PC-3 (cell line): ENCODE measurements at regions not wholly inside any gene's neighbourhood (a gene's known extent, or its start where the extent isn't known, plus 50 kb on each side); places are given as distances from the start of the nearest gene placed in this dataset.

ENCODE experiments used
- ATAC-seq: fragments of 200-7000 bp; cut with Tn5 transposase; 2 replicates; pipeline ENCODE4 v1.9.1; 2020; ENCODE audit warnings: mild to moderate bottlenecking, moderate library complexity
- BruUV-seq: library from RNA; stranded (reverse); fragments of 400-500 nt; replicated peaks from 2 replicates; lab custom pipeline; 2021; lab: Mats Ljungman, UMichigan
- CTCF ChIA-PET: fragments of 300-600 bp; sonication (Branson Sonifier 250); formaldehyde crosslinking; loops from one replicate; lab custom pipeline; 2022; ENCODE audit warnings: antibody characterized with exemption; lab: Charles Lee
- POLR2A ChIA-PET: fragments of 300-600 bp; sonication (Branson Sonifier 250); formaldehyde crosslinking; loops from one replicate; lab custom pipeline; 2022; ENCODE audit warnings: antibody characterized with exemption; ENCODE audit not compliant: unreplicated experiment; lab: Charles Lee
- DNase-seq: peaks from one replicate; pipeline ENCODE4 v3.0.0-alpha.2; 2015
- H2AFZ ChIP-seq: fragments of 300-600 bp; sonication (generic); 2 replicates; pipeline ENCODE4 v1.6.0; 2016; ENCODE audit warnings: antibody characterized with exemption, low read length
- H3F3A ChIP-seq: fragments of 300-600 bp; sonication (generic); one replicate; pipeline ENCODE4 v1.6.0; 2017; ENCODE audit warnings: antibody characterized with exemption, low read length, control low read depth, mild to moderate bottlenecking; ENCODE audit not compliant: unreplicated experiment
- H3K27ac ChIP-seq: fragments of 300-600 bp; sonication (generic); 2 replicates; pipeline ENCODE4 v1.5.1; 2016; ENCODE audit warnings: mild to moderate bottlenecking, low read length
- H3K27me3 ChIP-seq: fragments of 300-600 bp; sonication (generic); 2 replicates; pipeline ENCODE4 v1.6.1; 2016; ENCODE audit warnings: low read length, mixed read lengths
- H3K36me3 ChIP-seq: fragments of 300-600 bp; sonication (generic); 2 replicates; pipeline ENCODE4 v1.6.1; 2016; ENCODE audit warnings: low read depth, mixed run types, low read length, mixed read lengths
- H3K4me1 ChIP-seq: fragments of 300-600 bp; sonication (generic); 2 replicates; pipeline ENCODE4 v1.5.1; 2016; ENCODE audit warnings: low read length; ENCODE audit not compliant: insufficient read depth
- H3K4me2 ChIP-seq: fragments of 300-600 bp; sonication (generic); 2 replicates; pipeline ENCODE4 v1.6.0; 2016; ENCODE audit warnings: low read length
- H3K4me3 ChIP-seq: fragments of 300-600 bp; sonication (generic); 2 replicates; pipeline ENCODE4 v1.5.1; 2016; ENCODE audit warnings: mild to moderate bottlenecking, low read length, mixed read lengths
- H3K79me2 ChIP-seq: fragments of 300-600 bp; sonication (generic); 2 replicates; pipeline ENCODE4 v1.6.1; 2017; ENCODE audit warnings: low read length, mixed read lengths
- H3K9ac ChIP-seq: fragments of 300-600 bp; sonication (generic); 2 replicates; pipeline ENCODE4 v1.6.0; 2016; ENCODE audit warnings: mild to moderate bottlenecking, low read length
- H3K9me2 ChIP-seq: fragments of 300-600 bp; sonication (generic); replicated peaks from 2 replicates; pipeline ENCODE4 v1.6.1; 2016; ENCODE audit warnings: mixed run types, low read length, mixed read lengths
- H3K9me3 ChIP-seq: fragments of 300-600 bp; sonication (generic); 2 replicates; pipeline ENCODE4 v1.6.1; 2016; ENCODE audit warnings: low read length, mixed read lengths
- H4K20me1 ChIP-seq: fragments of 300-600 bp; sonication (generic); 2 replicates; pipeline ENCODE4 v1.6.1; 2016; ENCODE audit warnings: low read length, mixed read lengths
- CTCF ChIP-seq: fragments of 300-600 bp; sonication (generic); conservative IDR thresholded peaks from 2 replicates; pipeline ENCODE4 v1.5.1; 2017; ENCODE audit warnings: antibody characterized with exemption, low read depth, mild to moderate bottlenecking, low read length
- EZH2 ChIP-seq: fragments of 300-600 bp; sonication (generic); IDR thresholded peaks from one replicate; pipeline ENCODE4 v1.6.1; 2017; ENCODE audit warnings: antibody characterized with exemption, mild to moderate bottlenecking, low read length; ENCODE audit not compliant: unreplicated experiment
- EZH2phosphoT487 ChIP-seq: fragments of 300-600 bp; sonication (generic); IDR thresholded peaks from 2 replicates; pipeline ENCODE4 v1.6.1; 2018; ENCODE audit warnings: mild to moderate bottlenecking, antibody characterized with exemption, low read length, borderline replicate concordance
- intact Hi-C: fragments of 100-400 bp; cut with micrococcal nuclease; formaldehyde crosslinking; loops from 2 replicates; pipeline ENCODE4 v1.9.0; 2023

- CTCF ChIA-PET: no interaction called here
- Histone ChIP-seq H3K79me2 (peaks cover 53% of the 10 kb centered on the region), H3K4me2 (peak overlapping the region; percentile 89), H3F3A (no peaks in the 10 kb centered on the region), H3K9me3 (no peaks in the 10 kb centered on the region), H3K9ac (peak overlapping the region; percentile 96), H4K20me1 (no peaks in the 10 kb centered on the region), H3K36me3 (no peaks in the 10 kb centered on the region), H3K4me1 (peaks cover 24% of the 10 kb centered on the region), H3K4me3 (peak overlapping the region; percentile 83), H3K27ac (peak overlapping the region; percentile 95), H3K9me2 (no peaks in the 10 kb centered on the region), H3K27me3 (no peaks in the 10 kb centered on the region), H2AFZ (peak overlapping the region; percentile 39; the same call in 1 of the 2 replicates)
- ATAC-seq (peak; percentile 88), DNase-seq (peak; percentile 91)
- BruUV-seq: no TSS peak
- intact Hi-C loops: loop anchor here (1.0 to 10.0 kb wide), 2 partner anchors 90 to 131 kb away; partner anchors contain the start of gene LONRF3
- POLR2A ChIA-PET: interaction anchor here (0.5 to 0.6 kb wide), 2 partner anchors 182 to 583 kb away, joined by 4 to 8 read pairs; partner anchors contain the start of gene SLC25A5
- TF ChIP-seq EZH2 (no peak), CTCF (no peak), EZH2phosphoT487 (no peak)
Measured at GRCh38 chrX:118884552-118885138, 61.0 kb downstream of the ZCCHC12 start.

GRCh38 chrX:118893923-118894322 lies 70.3 kb downstream of the ZCCHC12 start:
- no peaks in the 10 kb centered on the region for H3K9me2 ChIP-seq
- H3K4me1 ChIP-seq: no peaks in the 10 kb centered on the region
- ATAC-seq (no peak), DNase-seq (no peak)
- peaks cover 7% of the 10 kb centered on the region for H3K79me2 ChIP-seq
- no peak overlapping the region for H3K27ac ChIP-seq
- BruUV-seq: no TSS peak
- H3K9me3 ChIP-seq: no peaks in the 10 kb centered on the region
- intact Hi-C loops: loop anchor here (5.0 kb wide), 1 partner anchor 47 kb away; no protein-coding TSS in a partner anchor
- H4K20me1 ChIP-seq: no peaks in the 10 kb centered on the region
- no peaks in the 10 kb centered on the region for H3K36me3 ChIP-seq
- no peaks in the 10 kb centered on the region for H3K27me3 ChIP-seq
- H3K4me2 ChIP-seq: no peak overlapping the region
- H2AFZ ChIP-seq: no peak overlapping the region
- H3K9ac ChIP-seq: no peak overlapping the region
- H3K4me3 ChIP-seq: no peak overlapping the region
- TF ChIP-seq EZH2: no peak
- TF ChIP-seq CTCF: no peak
- TF ChIP-seq EZH2phosphoT487: no peak
- POLR2A ChIA-PET: no interaction called here
- CTCF ChIA-PET: no interaction called here
- no peaks in the 10 kb centered on the region for H3F3A ChIP-seq

GRCh38 chrX:118901991-118902390 lies 72.4 kb upstream of the LONRF3 start:
- no peaks in the 10 kb centered on the region for H3K36me3 ChIP-seq
- POLR2A ChIA-PET: no interaction called here
- CTCF ChIA-PET: no interaction called here
- no peaks in the 10 kb centered on the region for H4K20me1 ChIP-seq
- H3K79me2 ChIP-seq: no peaks in the 10 kb centered on the region
- no peaks in the 10 kb centered on the region for H3F3A ChIP-seq
- no peaks in the 10 kb centered on the region for H3K9me2 ChIP-seq
- H3K4me1 ChIP-seq: no peaks in the 10 kb centered on the region
- DNase-seq: no peak
- intact Hi-C loops: no loop called here
- no peak overlapping the region for H3K9ac ChIP-seq
- no TSS peak for BruUV-seq
- H3K27me3 ChIP-seq: no peaks in the 10 kb centered on the region
- H3K9me3 ChIP-seq: no peaks in the 10 kb centered on the region
- no peak overlapping the region for H3K4me2 ChIP-seq
- no peak overlapping the region for H3K27ac ChIP-seq
- no peak overlapping the region for H2AFZ ChIP-seq
- no peak for TF ChIP-seq EZH2phosphoT487
- no peak for TF ChIP-seq EZH2
- TF ChIP-seq CTCF: no peak
- no peak overlapping the region for H3K4me3 ChIP-seq
- ATAC-seq: no peak
